ENCODE measurements at regions not wholly inside any gene's neighbourhood (a gene's known extent, or its start where the extent isn't known, plus 50 kb on each side); places are given as distances from the start of the nearest gene placed in this dataset.

DNA sequence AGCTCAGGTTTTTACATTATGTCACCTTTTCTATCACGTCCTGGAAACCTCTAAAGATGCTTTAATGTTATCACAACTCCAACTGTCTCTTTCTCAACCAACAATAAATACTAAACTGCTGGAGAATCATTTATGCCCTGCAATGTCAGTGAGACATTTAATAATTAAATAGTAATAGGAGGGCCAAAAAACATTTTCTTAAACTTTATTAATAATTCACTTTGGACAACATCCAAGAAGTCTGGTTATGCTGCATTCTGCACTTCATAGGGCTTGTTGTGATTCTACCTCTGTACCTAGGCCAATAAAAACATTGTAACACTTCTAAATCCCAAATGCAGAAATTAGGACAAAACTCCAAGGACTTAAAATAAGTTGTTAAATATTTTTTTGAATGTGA, 420.4 kb upstream of the LRRTM1 start:
- no peak for DNase-seq (ENCODE audit: extremely low spot score, insufficient read length, low read depth)
- no peak for FAIRE-seq

DNA sequence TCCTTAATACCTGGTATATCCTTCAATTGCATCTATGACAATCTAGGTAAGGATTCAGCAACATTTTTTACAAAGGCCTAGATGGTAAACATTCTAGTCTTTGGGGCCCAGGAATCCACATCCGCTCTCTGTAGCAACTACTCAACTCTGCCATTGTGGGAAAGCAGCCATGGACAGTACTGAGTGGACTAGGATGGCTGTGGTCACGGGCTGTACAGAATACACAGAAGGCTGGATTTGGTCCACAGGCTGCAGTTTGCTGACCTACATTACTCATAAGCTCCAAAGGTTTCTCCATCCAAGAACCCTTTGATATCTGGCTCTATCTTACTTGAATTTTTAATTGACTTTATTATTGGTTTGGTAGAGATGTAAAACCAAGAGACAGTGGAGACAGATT, 418.3 kb upstream of the LRRTM1 start:
- DNase-seq (ENCODE audit: extremely low spot score, insufficient read length, low read depth) (no peak), FAIRE-seq (no peak)

DNA sequence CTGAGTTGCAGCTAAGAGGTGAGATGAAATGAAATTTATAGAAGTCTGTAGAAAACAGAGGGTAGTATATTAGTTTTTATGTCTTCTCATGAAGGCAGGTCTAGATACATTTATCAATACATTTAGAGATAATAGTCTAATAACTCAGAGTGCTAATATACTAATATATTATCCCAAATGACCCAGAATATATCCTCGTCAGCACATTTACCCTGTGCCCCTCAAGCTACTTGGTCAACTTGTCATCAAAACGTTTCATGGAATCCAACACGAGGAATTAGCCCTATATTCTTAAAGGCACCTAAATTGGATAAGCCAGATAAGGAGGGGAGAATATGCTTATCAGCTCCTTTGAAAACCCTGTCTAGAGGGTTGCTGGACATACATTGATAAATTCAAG, 415.1 kb upstream of the LRRTM1 start:
- DNase-seq (ENCODE audit: extremely low spot score, insufficient read length, low read depth) = no peak
- no peak for FAIRE-seq

DNA sequence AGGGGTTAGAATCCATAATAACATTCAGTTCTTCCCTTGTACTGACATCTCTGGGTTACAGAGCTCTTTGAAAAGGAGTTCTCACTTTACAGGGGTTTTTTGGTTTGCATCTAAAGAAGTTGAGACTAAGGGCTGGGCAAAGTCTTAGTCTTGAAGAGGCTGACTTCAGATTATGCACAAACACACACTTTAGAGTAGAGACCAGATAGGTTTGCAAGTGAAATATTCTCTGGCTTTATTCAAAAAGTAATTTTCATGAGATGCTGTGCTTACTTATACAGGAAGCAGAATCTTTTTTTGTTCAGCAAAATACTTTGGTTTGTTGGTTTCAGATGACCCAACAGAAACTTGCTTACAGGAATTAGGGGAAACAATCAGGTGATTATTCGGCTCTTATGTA, 410.9 kb upstream of the LRRTM1 start:
- no peak for FAIRE-seq
- DNase-seq (ENCODE audit: extremely low spot score, insufficient read length, low read depth) = no peak

DNA sequence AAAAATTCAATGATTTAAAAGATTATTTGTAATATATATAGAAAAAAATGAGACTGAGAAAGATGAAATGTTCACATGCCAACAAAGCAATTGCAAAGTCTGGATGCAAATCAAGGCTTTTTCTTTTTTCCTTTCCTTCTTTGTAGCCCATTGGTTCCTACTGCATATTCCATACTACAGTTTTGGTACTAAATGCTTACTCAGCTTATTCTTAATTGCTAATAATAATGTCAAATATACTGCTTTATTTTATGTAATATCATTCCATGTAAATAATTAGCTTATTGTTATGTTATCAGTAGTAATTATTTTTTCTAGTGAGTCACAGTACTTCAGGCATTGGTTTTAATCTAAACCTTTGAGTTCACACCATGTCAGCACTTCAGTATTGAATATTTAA, 407.4 kb upstream of the LRRTM1 start:
- DNase-seq (ENCODE audit: extremely low spot score, insufficient read length, low read depth) (no peak), FAIRE-seq (no peak)

DNA sequence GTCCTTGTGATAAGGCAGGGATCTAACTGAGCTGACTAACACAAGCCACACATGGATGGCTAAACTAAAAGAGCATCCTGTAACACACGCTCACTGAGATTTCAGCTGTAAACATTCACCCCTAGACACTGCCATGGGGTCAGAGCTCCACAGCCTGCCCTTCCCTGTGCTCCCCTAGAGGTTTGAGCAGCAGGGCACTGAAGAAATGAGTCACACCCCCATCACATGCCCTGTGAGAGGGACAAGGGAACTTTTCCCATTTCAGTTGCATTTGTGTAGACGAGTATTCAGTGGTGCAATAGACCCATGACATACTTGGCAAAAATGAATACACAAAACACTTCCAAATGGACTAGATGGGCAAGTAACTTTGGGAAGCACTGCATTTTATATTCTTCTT, 402.4 kb upstream of the LRRTM1 start:
- DNase-seq (ENCODE audit: extremely low spot score, insufficient read length, low read depth) = no peak
- FAIRE-seq = no peak

DNA sequence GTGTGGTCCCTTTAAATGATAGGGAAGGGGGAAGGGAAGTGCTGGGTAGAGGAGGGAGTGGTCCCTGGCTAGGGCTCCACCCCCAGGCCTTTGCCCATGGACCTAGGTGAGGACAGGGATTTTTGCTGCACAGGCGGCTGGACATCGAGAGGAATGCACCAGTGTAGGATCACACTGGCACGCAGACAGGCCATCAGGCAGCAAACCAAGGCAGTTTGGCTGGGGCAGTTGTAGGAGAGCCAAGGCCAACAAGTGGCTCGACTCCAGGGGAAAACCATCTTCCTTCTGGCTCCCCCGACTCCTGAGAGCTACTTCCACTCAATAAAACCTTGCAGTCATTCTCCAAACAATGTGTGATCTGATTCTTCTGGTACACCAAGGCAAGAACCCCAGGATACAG, 402.0 kb upstream of the LRRTM1 start:
- no peak for DNase-seq (ENCODE audit: extremely low spot score, insufficient read length, low read depth)
- no peak for FAIRE-seq

DNA sequence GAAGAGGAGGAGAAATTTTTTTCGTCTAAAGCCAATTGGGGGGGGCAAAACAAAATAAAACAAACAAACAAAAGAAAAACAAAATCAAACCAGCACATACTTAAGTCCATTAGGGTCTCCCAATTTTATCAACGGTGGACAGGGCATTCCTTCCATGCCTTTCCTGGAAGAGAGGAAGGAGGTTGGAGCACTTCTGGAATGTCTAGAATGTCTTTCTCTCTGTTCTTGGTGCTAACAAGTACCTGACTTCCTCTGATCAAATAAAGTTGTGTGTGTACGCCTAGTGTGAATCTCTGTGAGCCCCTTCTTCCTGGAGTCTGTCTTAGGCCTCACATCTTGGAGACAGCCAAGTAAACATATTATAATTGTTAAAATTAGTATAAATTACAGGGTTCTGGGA, 399.0 kb upstream of the LRRTM1 start:
- DNase-seq (ENCODE audit: extremely low spot score, insufficient read length, low read depth) (no peak), FAIRE-seq (no peak)

DNA sequence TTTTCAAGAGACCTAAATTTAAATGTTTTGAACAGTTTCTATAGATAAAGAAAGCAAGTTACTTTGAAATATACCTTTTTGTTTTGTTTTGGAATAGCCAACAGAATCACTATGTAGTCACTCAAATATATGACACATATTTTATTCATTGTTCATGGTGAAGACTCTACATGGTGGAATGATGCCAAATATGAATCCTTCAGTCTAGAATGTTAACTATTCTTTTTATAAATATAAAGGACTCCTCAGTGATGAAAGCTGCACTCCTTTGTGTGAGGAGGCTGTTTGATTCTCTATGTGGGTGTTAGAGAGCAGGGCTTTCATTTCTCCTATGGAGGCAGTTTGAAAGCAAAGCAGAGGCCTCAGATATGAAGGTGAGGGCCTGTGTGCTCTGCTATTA, 396.4 kb upstream of the LRRTM1 start:
- no peak for DNase-seq (ENCODE audit: extremely low spot score, insufficient read length, low read depth)
- FAIRE-seq = no peak

Data from GM18507 (cell line).